Body of pancreas (tissue), 4 donors: ENCODE measurements at regions not wholly inside any gene's neighbourhood (a gene's known extent, or its start where the extent isn't known, plus 50 kb on each side); places are given as distances from the start of the nearest gene placed in this dataset.

Experiments used
- CTCF ChIP-seq, 7 experiments: fragments of 450-650 bp in 4 of 7; fragments of 200-600 bp in 3 of 7; sonication (generic) in 3 of 7; IDR thresholded peaks; one replicate each; pipeline ENCODE4 v1.5.1; 2016 to 2019; ENCODE audit warnings: antibody characterized with exemption in 7 of 7
- POLR2A ChIP-seq, 3 donors: fragments of 450-650 bp; IDR thresholded peaks; one replicate each; pipeline ENCODE4 v1.6.1; 2016; ENCODE audit warnings: antibody characterized with exemption in 3 of 3, mild to moderate bottlenecking in 2 of 3

GRCh38 chr13:111061358-111062045 is 53.6 kb upstream of the ARHGEF7 start:
- TF ChIP-seq CTCF (IDR thresholded peaks at IDR 0.05) (no peak), POLR2A (IDR thresholded peaks at IDR 0.05) (no peak)
